Embryonic facial prominence (tissue), 1 donor: ENCODE measurements at regions not wholly inside any gene's neighbourhood (a gene's known extent, or its start where the extent isn't known, plus 50 kb on each side); places are given as distances from the start of the nearest gene placed in this dataset.
"Not testable (repeated sequence)": the region's sequence is repeated elsewhere in the genome, so short reads cannot be mapped to it uniquely, and the experiment has no call there.

ENCODE experiments used
- DNase-seq: peaks from one replicate; pipeline ENCODE4 v3.0.0-alpha.2; 2016; ENCODE audit errors: extremely low spot score

- DNase-seq = no peak
These were observed 212.7 kb downstream of the CENPC start for GRCh38 chr4:67332627-67333026.

- no peak for DNase-seq
These were observed 216.9 kb downstream of the CENPC start for GRCh38 chr4:67328393-67328792.

- DNase-seq = no peak
These were observed 217.4 kb downstream of the CENPC start for GRCh38 chr4:67328018-67328278.

DNA sequence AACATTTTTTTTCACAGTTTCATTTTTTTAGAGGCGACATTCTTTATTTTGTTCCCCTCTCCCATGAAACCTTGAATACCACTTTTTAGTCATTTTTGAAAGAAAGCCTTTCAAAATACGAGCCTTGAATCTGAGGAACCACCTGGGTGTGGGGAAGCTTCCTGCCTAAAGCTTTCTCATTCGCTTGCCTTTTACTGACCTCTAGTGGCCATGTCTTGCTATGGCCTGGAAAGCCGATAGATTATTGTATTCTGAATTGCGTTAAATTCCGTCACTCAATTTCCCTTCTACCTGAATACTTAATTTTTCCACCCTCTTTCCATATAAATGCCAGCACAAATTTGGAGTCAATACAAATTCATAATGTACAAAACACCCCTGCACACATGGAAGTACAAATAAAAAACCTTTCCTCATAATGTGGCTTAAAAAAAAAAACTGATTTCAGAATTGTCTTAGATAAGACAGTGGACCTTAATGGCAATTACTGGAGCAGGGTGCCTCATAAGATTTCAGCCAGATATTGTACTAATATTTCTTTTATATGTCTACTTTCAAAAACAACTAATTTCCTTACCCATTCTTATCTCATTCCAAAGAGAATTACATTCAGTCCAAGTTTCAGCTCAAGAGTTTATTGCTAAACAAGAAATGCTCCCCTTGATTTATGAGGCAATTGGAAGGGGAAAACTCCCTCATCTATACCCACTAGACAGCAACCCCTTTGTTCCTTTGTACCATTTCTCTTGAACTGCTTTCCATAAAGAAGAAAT lies 217.9 kb downstream of the CENPC start:
- DNase-seq = peak; percentile 28

DNA sequence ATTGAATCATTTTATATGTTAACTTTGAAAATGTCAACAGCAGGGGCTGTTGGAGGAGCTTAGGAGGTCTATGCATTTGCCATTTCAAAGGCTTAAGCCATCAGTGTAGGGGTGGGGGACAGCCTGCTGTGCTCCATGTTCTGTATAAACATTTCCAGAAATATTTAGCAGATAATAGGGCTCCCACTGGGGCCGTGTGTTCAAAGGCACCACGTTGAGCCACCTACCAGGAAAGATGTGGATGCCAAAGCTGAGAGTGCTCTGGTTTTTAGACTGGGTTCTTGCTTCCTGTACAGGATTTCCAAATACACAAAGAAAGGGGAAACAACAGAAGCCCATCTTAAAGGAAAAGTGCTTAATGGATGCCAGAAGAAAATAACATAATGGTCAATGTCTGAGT lies 219.5 kb downstream of the CENPC start:
- no peak for DNase-seq

- no peak for DNase-seq
These were observed 224.7 kb downstream of the CENPC start for GRCh38 chr4:67320645-67321044.

DNA sequence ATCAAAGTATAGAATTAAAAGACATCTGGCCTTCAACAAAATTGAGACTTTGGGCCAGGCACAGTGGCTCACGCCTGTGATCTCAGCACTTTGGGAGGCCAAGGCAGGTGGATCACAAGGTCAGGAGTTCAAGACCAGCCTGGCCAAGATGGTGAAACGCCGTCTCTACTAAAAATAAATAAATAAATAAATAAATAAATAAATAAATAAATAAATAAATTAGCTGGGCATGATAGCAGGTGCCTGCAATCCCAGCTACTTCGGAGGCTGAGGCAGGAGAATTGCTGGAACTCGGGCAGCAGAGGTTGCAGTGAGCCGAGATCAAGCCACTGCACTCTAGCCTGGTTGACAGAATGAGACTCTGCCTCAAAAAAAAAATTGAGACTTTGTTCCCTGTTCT lies 225.7 kb downstream of the CENPC start:
- DNase-seq = not testable (repeated sequence)

DNA sequence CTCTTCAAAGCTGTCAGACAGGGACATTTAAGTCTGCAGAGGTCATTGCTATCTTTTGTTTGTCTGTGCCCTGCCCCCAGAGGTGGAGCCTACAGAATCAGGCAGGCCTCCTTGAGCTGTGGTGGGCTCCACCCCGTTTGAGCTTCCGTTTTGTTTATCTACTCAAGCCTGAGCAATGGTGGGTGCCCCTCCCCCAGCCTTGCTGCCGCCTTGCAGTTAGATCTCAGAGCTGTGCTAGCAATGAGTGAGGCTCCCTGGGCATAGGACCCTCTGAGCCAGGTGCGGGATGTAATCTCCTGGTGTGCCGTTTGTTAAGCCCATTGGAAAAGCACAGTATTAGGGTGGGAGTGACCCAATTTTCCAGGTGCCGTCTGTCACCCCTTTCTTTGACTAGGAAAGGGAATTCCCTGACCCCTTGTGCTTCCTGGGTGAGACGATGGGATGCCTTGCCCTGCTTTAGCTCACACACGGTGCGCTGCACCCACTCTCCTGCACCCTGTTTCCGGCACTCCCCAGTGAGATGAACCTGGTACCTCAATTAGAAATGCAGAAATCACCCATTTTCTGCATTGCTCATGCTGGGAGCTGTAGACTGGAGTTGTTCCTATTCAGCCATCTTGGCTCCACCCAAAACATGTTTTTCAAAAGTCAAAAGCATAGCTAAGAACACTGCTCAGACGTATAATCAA lies 244.7 kb downstream of the CENPC start:
- DNase-seq = not testable (repeated sequence)

DNA sequence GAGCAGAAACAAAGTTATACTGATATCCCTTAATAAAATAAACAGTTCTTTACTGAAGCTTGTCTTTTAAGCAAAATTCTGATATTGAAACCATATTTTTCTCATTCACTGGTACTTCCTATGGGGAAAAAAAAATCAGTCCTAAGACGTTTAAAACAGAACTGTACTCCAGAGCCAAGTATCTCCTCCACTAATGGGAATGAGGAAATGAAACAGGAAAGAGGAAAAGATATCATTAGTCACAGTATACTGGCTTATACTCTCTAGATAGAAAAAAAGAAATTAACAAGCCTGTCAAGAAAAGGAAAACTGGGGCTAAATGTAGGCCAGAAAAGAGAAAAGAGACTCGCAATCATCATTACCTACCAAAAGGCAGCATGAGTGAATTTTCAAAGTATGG lies 252.7 kb downstream of the CENPC start:
- no peak for DNase-seq

- no peak for DNase-seq
These were observed 253.3 kb downstream of the CENPC start for GRCh38 chr4:67292045-67292444.

- DNase-seq = no peak
These were observed 253.7 kb downstream of the CENPC start for GRCh38 chr4:67291644-67292043.

DNA sequence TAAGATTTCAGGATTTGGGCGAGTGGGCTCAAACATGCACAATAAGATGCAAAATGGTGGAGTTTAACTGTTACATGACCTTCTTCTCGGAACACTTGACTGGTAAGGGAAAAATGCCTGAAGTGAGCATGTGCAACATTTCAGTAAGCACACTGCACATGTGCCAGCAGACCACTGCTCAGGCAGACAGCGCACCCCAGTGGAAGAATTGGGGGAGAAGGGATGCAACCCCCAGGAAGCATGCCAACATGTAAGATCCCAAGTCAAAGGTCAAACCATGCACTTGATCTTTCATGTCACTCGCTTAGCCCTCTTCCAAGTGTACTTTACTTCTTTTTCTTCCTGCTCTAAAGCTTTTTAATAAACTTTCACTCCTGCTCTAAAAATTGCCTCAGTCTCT lies 256.3 kb downstream of the CENPC start:
- DNase-seq = no peak

GRCh38 chr4:67286724-67287123 lies 258.6 kb downstream of the CENPC start:
- DNase-seq = no peak

DNA sequence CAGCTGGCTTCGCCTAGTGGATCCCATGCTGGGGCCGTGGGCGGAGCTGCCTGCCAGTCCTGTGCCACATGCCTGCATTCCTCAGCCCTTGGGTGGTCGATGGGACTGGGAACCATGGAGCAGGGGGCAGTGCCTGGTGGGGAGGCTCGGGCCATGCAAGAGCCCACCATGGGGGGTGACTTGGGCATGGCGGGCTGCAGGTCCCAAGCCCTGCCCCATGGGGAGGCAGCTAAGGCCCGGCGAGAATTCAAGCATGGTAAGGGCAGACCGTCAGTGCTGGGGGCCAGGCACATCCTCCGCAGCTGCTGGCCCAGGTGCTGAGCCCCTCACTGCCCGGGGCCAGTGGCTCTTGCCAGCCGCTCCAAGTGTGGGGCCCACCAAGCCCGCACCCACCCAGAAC lies 262.6 kb downstream of the CENPC start:
- no peak for DNase-seq

- no peak for DNase-seq
These were observed 270.0 kb downstream of the CENPC start for GRCh38 chr4:67275179-67275750.

DNA sequence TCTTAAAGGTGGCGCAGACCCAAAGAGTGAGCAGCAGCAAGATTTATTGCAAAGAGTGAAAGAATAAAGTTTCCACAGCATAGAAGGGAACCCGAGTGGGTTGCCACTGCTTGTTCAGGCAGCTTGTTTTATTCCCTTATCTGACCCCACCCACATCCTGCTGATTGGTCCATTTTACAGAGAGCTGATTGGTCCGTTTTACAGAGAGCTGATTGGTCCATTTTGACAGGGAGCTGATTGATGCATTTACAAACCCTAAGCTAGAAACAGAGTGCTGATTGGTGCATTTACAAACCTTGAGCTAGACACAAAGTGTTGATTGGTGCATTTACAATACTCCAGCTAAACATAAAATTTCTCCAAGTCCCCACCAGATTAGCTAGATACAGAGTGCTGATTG lies 270.6 kb downstream of the CENPC start:
- not testable (repeated sequence) for DNase-seq

DNA sequence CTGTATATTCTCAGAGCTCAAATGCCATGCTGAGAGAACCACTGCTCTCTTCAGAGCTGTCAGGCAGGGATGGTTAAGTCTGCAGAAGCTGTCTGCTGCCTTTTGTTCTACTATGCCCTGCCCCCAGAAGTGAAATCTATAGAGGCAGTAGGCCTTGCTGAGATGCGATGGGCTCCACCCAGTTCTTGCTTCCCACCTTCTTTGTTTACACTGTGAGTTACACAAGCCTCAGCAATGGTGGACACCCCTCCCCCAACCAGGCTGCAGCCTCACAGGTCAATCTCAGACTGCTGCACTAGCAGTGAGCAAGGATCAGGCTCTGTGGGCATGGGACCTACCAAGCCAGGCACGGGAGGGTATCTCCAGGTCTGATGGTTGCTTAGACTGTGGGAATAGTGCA lies 271.6 kb downstream of the CENPC start:
- no peak for DNase-seq

- no peak for DNase-seq
These were observed 283.3 kb downstream of the CENPC start for GRCh38 chr4:67261971-67262370.

DNA sequence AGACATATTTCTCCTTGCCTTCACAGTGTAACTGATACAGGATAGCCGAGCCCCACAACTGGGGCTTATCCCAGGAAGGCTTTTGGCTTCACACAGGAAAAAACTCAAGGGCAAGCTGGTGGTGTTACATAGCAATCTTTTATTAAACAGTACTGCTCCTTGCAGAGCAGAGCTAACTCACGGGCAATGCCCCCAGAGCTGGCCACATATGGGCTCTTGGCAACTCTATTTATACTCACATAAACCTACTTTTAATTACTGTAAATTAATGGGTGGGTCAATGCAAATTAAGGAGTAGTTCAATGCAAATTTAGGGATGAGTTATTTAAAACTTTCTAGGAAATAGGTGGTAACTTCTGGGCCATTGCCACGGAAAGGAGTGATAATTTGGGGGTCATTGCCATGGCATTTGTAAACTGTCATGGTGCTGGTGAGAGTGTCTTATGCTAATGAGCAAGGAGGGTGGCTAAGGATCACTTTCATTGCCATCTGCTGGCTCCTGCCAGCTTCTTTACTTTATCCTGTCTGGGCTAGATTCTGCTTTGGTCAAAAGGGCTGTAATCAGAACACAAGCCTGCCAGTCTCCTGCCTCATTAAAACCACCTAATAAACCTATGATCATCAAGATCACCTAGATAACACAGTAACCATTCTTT lies 288.8 kb downstream of the CENPC start:
- no peak for DNase-seq

DNA sequence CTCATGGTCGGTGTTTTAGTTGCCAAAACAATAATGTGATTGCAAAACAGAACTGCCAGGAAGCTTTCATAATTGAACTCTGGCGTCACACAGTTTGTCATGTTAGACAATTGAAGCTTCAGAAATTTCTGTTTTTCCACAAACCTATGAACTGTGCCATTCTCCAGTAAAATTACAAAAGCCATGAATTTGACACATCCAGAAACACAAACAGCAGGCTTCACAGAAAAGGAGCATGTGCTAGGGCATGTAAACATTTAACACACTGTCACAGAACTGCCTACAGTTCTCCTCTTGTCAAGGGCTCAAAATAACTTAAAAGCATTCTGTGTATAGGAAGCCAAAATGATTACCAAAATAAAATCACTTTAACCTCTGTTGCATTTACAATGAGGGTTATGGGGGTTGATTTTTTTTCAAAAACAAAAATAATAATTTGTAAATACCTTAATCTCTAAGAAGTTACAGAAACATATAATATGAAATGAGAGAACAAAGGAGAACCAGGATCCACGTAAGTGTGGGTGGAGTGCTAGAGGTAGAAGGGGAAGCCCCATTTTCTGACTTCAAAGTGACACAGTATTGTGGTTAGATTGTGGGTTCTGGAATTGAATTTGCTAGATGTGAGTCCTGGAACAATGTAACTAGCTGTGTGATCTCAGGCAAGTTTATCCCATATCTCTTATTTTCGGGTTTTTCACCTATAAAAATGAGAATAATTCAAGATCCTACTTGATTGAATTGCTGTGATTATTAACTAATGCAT lies 295.0 kb downstream of the CENPC start:
- no peak for DNase-seq

DNA sequence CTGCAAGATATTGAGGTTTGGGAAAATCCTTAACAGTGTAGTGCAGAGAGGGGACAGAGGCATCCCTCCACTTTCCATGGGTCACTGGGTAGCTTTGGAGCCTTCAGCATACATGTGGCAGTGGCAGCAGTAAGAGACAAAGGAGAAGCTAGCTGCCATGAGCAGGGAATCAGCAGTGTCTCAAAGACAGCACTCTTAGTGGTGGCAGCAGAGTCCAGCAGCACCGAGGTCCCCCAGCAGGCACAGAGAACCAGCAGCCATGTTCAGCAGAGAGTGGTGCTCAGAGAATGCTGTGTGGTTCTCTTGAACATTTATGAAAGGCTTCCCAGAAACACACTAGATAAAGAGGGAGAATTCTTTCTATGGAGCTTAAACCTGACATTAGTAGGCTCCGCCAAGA lies 308.5 kb downstream of the CENPC start:
- no peak for DNase-seq

DNA sequence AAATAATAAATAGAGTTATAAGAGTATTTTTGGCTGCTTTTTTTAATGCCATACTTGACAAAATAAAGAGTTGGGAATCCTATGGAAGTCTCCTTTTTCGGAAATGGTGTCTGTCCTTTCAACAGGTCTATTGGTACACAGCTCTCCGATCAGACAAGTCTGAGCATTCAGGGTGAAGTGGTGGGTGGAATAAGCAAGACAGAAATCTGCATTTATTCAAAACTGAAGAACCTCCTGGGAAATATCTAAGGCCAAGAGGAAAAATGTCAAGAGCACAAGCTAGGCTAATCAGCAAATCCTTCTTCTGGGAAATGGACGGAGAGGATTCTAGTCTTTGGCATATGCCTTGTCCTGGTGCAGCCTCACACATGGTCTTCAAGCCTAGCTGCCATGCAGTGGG lies 309.0 kb downstream of the CENPC start:
- DNase-seq = no peak
